Endothelial cell of umbilical vein (primary cell): ENCODE measurements at regions not wholly inside any gene's neighbourhood (a gene's known extent, or its start where the extent isn't known, plus 50 kb on each side); places are given as distances from the start of the nearest gene placed in this dataset.

Experiments
- BruUV-seq: library from RNA; stranded (reverse); fragments of 400-500 nt; replicated peaks from 2 replicates; lab custom pipeline; 2021; lab: Mats Ljungman, UMichigan
- CTCF ChIA-PET: fragments of 300-600, 350-600 bp; sonication (Branson Sonifier 250); formaldehyde crosslinking; loops from one replicate; lab custom pipeline; 2021; ENCODE audit warnings: antibody characterized with exemption, inconsistent platforms; lab: Charles Lee
- POLR2A ChIA-PET: fragments of 300-600, 350-600 bp; sonication (Branson Sonifier 250); formaldehyde crosslinking; loops from one replicate; lab custom pipeline; 2021; ENCODE audit warnings: antibody characterized with exemption, inconsistent platforms; lab: Charles Lee
- DNase-seq: peaks from one replicate; pipeline ENCODE4 v3.0.0-alpha.2; 2011; ENCODE audit warnings: low read depth, low spot score
- FAIRE-seq: peaks from 2 replicates; lab custom pipeline; 2011; peaks lifted over from hg19 to GRCh38; lab: Jason Lieb, UNC
- H2AFZ ChIP-seq: 2 replicates; pipeline ENCODE4 v1.6.0; 2012; ENCODE audit warnings: low read depth, low read length, control low read depth, inconsistent platforms
- H3K27ac ChIP-seq: 2 replicates; pipeline ENCODE4 v1.5.1; 2011; ENCODE audit warnings: low read depth, mild to moderate bottlenecking, control low read depth, low read length, moderate library complexity; ENCODE audit not compliant: insufficient read depth
- H3K27me3 ChIP-seq, 2 experiments: 2 replicates each; pipeline versions ENCODE4 v1.6.0 to v1.6.1; 2011; ENCODE audit warnings: low read length in 2 of 2, mixed read lengths in 1 of 2; ENCODE audit not compliant: control insufficient read depth in 2 of 2, insufficient read depth in 2 of 2
- H3K36me3 ChIP-seq, 2 experiments: 2 replicates in 1 of 2; 3 replicates in 1 of 2; pipeline ENCODE4 v1.5.1; 2011; ENCODE audit warnings: low read length in 2 of 2, mild to moderate bottlenecking in 1 of 2, moderate library complexity in 1 of 2; ENCODE audit not compliant: control insufficient read depth in 2 of 2, insufficient read depth in 2 of 2; ENCODE audit errors: extremely low read depth in 1 of 2
- H3K4me1 ChIP-seq: 3 replicates; pipeline ENCODE4 v1.5.1; 2011; ENCODE audit warnings: mild to moderate bottlenecking, low read length; ENCODE audit not compliant: control insufficient read depth, insufficient read depth; ENCODE audit errors: extremely low read depth
- H3K4me2 ChIP-seq: 2 replicates; pipeline ENCODE4 v1.6.1; 2011; ENCODE audit warnings: low read length, control low read depth, mixed read lengths; ENCODE audit not compliant: insufficient read depth
- H3K4me3 ChIP-seq, 3 experiments: fragments of 200-600 bp in 1 of 3; sonication (generic), shearing (Covaris generic) in 1 of 3; replicated peaks in 1 of 3; 2 replicates each; pipeline ENCODE4 v1.5.1; 2011 to 2016; ENCODE audit warnings: control low read depth in 3 of 3, low read length in 3 of 3, mild to moderate bottlenecking in 2 of 3, inconsistent platforms in 1 of 3, low read depth in 1 of 3, moderate library complexity in 1 of 3; ENCODE audit not compliant: insufficient read depth in 1 of 3
- H3K79me2 ChIP-seq: 2 replicates; pipeline ENCODE4 v1.6.0; 2012; ENCODE audit warnings: low read length, inconsistent platforms; ENCODE audit not compliant: control insufficient read depth, insufficient read depth
- H3K9ac ChIP-seq: replicated peaks from 2 replicates; pipeline ENCODE3; 2011; ENCODE audit warnings: low read length, control low read depth; ENCODE audit not compliant: insufficient read depth; ENCODE audit errors: extremely low read depth
- H3K9me1 ChIP-seq: replicated peaks from 3 replicates; pipeline ENCODE4 v1.6.0; 2011; ENCODE audit warnings: mild to moderate bottlenecking, low read length; ENCODE audit not compliant: control insufficient read depth, insufficient read depth; ENCODE audit errors: extremely low read depth
- H3K9me3 ChIP-seq: replicated peaks from 2 replicates; pipeline ENCODE4 v1.5.1; 2012; ENCODE audit warnings: low read length, inconsistent platforms; ENCODE audit not compliant: control insufficient read depth, insufficient read depth
- H4K20me1 ChIP-seq: replicated peaks from 2 replicates; pipeline ENCODE3; 2011; ENCODE audit warnings: mild to moderate bottlenecking, low read length; ENCODE audit not compliant: control insufficient read depth, insufficient read depth; ENCODE audit errors: extremely low read depth
- CTCF ChIP-seq, 2 donors: IDR thresholded peaks; 1 replicate in 1 of 2; 2 replicates in 1 of 2; pipeline ENCODE4 v1.5.1; 2011; ENCODE audit warnings: low read length in 2 of 2, mild to moderate bottlenecking in 2 of 2, moderate library complexity in 2 of 2, control low read depth in 1 of 2, inconsistent platforms in 1 of 2, low read depth in 1 of 2; ENCODE audit not compliant: insufficient read depth in 1 of 2; ENCODE audit errors: extremely low read depth in 1 of 2
- EZH2 ChIP-seq: IDR thresholded peaks from 2 replicates; pipeline ENCODE4 v1.6.1; 2012; ENCODE audit warnings: borderline replicate concordance, low read depth, mild to moderate bottlenecking, moderate library complexity, low read length, inconsistent platforms; ENCODE audit not compliant: severe bottlenecking
- FOS ChIP-seq: IDR thresholded peaks from 2 replicates; pipeline ENCODE4 v1.6.1; 2011; ENCODE audit warnings: mild to moderate bottlenecking, low read length, moderate library complexity, borderline replicate concordance; ENCODE audit not compliant: insufficient read depth
- GATA2 ChIP-seq: IDR thresholded peaks from 2 replicates; pipeline ENCODE4 v1.7.0; 2011; ENCODE audit warnings: low read depth, mild to moderate bottlenecking, moderate library complexity, mixed read lengths, low read length; ENCODE audit not compliant: insufficient read length, insufficient read depth
- JUN ChIP-seq: IDR thresholded peaks from 2 replicates; pipeline ENCODE4 v1.6.1; 2011; ENCODE audit warnings: borderline replicate concordance, low read depth; ENCODE audit not compliant: insufficient read length, insufficient read depth
- MAX ChIP-seq: IDR thresholded peaks from 2 replicates; pipeline ENCODE4 v1.6.1; 2011; ENCODE audit not compliant: insufficient read depth, insufficient read length
- MYC ChIP-seq: IDR thresholded peaks from one replicate; pipeline ENCODE4 v1.6.1; 2011; ENCODE audit warnings: mild to moderate bottlenecking, low read depth, low read length
- POLR2A ChIP-seq: IDR thresholded peaks from 2 replicates; pipeline ENCODE4 v1.6.1; 2012; ENCODE audit warnings: low read depth, mild to moderate bottlenecking, control low read depth, low read length
- POLR2AphosphoS5 ChIP-seq: IDR thresholded peaks from 2 replicates; pipeline ENCODE4 v1.6.1; 2012; ENCODE audit warnings: low read depth, mild to moderate bottlenecking, control low read depth, low read length, moderate library complexity; ENCODE audit not compliant: insufficient read depth
- dilution Hi-C: fragments of 300-500 bp; cut with MboI; formaldehyde crosslinking; loops from one replicate; pipeline ENCODE4 v1.15.0; 2019; ENCODE audit warnings: low sequenced_read_pairs; ENCODE audit not compliant: extremely low pct_ligation_motif_present
- intact Hi-C: fragments of 100-400 bp; cut with micrococcal nuclease; formaldehyde crosslinking; loops from one replicate; pipeline ENCODE4 v1.10.0; 2022

- no peak overlapping the region for H3K27ac ChIP-seq
- H3K79me2 ChIP-seq: no peaks in the 10 kb centered on the region
- DNase-seq: no peak
- dilution Hi-C loops: no loop called here
- H3K4me1 ChIP-seq: no peaks in the 10 kb centered on the region
- no peaks in the 10 kb centered on the region for H4K20me1 ChIP-seq
- intact Hi-C loops: no loop called here
- H2AFZ ChIP-seq: no peak overlapping the region
- H3K27me3 ChIP-seq: no peaks in the 10 kb centered on the region
- ChIA-PET CTCF (no interaction called here), POLR2A (no interaction called here)
- no peak overlapping the region for H3K4me2 ChIP-seq
- BruUV-seq: no TSS peak
- peaks cover 5% of the 10 kb centered on the region for H3K9me3 ChIP-seq
- H3K9me1 ChIP-seq: no peaks in the 10 kb centered on the region
- H3K36me3 ChIP-seq: no peaks in the 10 kb centered on the region
- TF ChIP-seq POLR2A (no peak), GATA2 (no peak), POLR2AphosphoS5 (no peak), MYC (no peak), MAX (no peak), JUN (no peak), FOS (no peak), EZH2 (no peak), CTCF (IDR thresholded peaks at IDR 0.05; ENCODE audit: extremely low read depth in 1 of 2, insufficient read depth in 1 of 2, low read depth in 1 of 2, low read length in 2 of 2) (no peak)
- H3K4me3 ChIP-seq: no peak overlapping the region
- FAIRE-seq: no peak
- H3K9ac ChIP-seq: no peak overlapping the region
Measured at GRCh38 chr2:107437807-107438206, 388.9 kb upstream of the RGPD4 start.
